Stimulated activated CD4-positive, alpha-beta T cell treated with anti-CD3 and anti-CD28 coated beads, Interleukin-2, amount 100 ng/mL, for 24 hours (primary cell): ENCODE measurements at regions not wholly inside any gene's neighbourhood (a gene's known extent, or its start where the extent isn't known, plus 50 kb on each side); places are given as distances from the start of the nearest gene placed in this dataset.

Experiments
- DNase-seq, 2 donors: peaks; one replicate each; pipeline ENCODE4 v3.0.0-alpha.2; 2020

DNA sequence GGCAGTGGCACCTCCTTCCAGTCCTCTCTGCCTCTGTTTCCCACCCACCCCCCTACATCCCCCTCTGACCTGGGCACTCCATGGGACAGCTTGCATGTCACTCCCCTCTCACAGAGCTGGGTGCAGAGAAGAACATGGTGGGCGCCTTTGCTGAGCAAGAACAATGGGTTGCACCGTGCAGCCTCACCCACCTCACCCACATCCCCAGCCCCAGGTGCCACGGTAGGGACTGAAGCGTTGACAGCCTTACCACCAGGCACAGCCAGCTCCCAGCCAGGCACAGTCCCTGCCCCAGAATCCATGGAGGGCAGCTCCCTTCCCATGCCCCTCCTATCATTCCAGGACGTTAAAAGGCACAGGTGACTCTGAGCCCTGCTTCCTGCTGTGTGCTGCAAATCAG lies 93.1 kb upstream of the VSTM2B start:
- DNase-seq, result no peak

DNA sequence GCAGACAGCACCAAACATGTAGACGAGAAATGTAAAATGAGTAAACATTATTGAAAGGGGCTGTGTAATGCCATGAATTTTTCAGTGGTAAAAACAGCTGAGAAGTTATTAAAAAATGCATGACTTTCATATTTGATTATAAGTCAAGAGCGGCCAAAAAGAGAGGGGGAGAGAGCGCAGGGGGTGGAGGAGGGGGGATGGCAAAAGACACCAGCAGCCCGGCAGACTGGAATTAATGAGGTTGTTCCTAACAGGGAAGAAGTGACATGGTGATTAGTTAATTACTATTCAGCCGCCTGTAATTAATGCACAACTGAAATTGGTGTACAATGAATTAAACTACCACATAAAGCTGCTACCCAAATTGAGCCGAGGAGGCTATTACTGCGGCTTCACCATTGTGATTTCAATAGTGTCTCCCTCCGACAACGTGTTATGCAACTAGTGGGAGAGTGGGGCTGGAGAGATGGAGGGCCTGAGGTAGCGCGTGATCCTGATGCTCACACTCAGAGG lies 89.1 kb upstream of the VSTM2B start:
- DNase-seq, result no peak

- DNase-seq, result no peak
Observed at GRCh38 chr19:29439021-29439420, 86.8 kb upstream of the VSTM2B start.

DNA sequence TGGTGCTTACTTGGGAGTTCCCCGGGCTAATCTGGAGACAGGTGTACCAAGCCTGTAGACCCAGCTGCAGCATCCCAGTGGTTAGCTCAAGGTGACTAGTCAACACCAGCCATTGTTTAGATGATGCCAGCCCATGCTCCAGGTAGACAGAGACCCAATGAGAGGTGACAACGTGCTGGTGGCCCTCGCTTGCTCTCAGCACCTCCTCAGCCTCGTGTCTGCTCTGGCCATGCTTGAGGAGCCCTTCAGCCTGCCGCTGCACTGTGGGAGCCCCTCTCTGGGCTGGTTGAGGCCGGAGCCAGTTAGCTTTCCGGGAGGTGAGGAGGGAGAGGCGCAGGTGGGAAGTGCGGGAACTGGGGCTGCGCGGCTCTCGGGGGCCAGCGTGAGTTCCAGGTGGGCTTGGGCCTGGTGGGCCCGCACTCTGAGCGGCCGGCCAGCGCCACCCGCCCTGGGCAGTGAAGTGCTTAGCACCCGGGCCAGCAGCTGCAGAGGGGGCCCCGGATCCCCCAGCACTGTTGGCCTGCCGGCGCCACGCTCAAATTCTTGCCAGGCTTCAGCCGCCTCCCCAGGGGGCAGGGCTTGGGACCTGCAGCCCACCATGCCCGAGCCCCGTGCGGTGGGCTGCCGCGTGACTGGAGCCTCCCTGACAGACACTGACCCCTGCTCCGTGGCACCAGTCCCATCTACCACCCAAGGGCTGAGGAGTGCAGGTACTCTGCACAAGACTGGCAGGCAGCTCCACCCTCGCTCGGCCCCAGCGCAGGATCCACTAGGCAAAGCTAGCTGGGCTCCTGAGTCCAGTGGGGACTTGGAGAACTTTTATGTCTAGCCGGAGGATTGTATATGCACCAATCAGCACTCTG lies 85.9 kb upstream of the VSTM2B start:
- DNase-seq, result no peak

- no peak for DNase-seq
Observed at GRCh38 chr19:29442094-29442493, 83.7 kb upstream of the VSTM2B start.

DNA sequence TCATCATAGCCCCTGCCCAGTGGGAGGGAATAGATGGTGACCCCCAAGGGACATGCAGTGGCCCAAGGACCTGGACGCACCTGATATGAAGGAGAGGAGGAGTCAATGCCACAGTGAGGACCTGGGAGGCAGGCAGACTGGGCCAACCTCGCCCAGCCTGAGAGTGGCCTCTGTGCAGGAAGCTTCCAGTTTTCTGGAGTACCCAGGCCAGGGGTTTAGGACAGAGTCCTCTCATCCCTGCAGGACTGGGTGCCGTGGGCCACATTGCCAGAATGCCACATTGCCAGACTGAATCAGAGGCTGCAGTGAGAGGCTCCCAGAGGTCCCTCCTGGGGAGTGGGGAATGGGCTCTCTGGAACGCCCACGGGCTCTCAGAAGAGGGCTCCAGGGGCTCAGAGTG lies 82.9 kb upstream of the VSTM2B start:
- no peak for DNase-seq

- DNase-seq, result no peak
Observed at GRCh38 chr19:29445246-29445645, 80.5 kb upstream of the VSTM2B start.

DNA sequence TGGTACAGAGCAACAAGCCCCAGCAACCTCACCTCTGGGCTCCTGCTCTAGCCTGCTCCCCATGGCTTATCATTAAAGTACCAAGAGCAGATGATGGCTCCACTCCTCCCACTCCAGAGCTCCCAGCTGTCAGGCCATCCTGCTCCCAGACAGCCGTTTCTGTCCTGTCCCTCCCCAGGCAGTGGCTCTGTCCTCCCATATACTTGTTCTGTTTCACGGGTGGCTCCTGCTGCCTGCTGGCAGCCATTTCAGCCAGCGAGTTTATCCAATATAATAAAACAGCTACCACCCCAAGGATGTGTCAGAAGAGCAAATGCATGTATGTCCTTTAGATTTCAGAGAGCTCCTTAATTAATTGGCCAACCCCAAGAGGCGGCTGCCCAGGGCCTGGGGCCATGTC lies 79.4 kb upstream of the VSTM2B start:
- no peak for DNase-seq

DNA sequence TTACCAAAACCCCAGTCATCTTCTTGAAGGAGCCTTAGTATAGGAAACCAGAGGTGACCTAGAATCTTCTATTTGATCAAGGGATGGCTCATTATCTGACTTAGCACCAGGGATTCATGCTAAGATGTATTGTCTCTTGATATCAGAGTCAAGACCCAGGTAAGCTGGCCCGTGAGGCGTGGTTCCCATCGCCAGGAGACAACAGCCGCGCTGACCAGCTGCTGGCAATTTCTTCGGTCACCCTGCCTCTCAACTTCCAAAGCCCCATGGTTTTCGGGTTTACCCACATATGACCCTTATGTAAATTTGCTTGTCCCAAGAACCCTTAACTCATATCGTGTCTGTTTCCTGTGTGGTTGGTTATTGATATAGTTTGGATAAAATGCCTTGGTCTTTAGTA lies 77.7 kb upstream of the VSTM2B start:
- no peak for DNase-seq

GRCh38 chr19:29449371-29449770 lies 76.4 kb upstream of the VSTM2B start:
- DNase-seq, result no peak

DNA sequence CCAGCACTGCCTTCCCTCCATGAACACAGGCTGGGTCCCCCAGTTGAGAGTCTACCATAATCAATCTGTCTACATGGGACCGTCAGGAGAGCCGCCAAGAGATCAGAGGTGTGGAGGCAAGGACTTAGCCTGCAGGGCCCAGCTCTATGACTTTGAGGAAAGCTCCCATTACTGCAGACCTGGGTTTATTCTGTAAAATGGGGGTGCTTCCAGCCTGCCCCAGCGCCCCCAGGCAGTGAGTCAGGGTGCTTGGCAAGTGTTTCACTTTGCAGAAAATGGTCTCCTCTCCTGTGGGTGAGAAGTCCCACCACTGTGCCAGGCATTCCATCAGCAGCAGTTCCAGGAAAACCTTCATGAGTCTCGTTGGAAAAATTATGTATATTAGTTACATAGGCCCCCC lies 75.5 kb upstream of the VSTM2B start:
- DNase-seq, result no peak

GRCh38 chr19:29450812-29451211 lies 75.0 kb upstream of the VSTM2B start:
- DNase-seq, result no peak

GRCh38 chr19:29454109-29454508 lies 71.7 kb upstream of the VSTM2B start:
- no peak for DNase-seq

DNA sequence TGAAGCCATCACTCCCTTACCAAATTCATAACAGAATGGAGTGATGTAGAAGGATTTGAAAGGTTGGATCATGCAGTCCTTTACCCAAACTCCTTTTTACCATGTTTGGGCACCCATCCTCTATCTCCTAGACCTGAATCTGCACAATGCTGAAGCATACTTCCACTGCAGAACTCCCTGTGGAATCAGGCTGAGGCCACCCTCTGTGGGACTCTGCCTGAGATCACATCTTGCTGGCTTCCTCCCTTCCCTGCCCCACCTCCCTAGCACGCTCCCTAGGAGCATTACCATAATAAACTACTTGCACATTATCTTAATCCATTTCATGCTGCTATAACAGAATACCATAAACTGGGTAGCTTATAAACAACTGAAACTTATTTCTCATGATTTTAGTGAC lies 68.4 kb upstream of the VSTM2B start:
- DNase-seq, result no peak

- peak in 1 of 2 donors; percentile 19 for DNase-seq
Observed at GRCh38 chr19:29467824-29468401, 57.9 kb upstream of the VSTM2B start.

- no peak for DNase-seq
Observed at GRCh38 chr19:29475469-29475868, 50.3 kb upstream of the VSTM2B start.
